Prostate gland (tissue), 2 donors: ENCODE measurements at regions not wholly inside any gene's neighbourhood (a gene's known extent, or its start where the extent isn't known, plus 50 kb on each side); places are given as distances from the start of the nearest gene placed in this dataset.

Experiments used
- CTCF ChIP-seq, 4 experiments: fragments of 200-600 bp in 2 of 4; fragments of 450-650 bp in 2 of 4; sonication (generic) in 2 of 4; IDR thresholded peaks; 1 replicate in 3 of 4; 2 replicates in 1 of 4; pipeline ENCODE4 v1.5.1; 2016 to 2019; ENCODE audit warnings: antibody characterized with exemption in 4 of 4, mild to moderate bottlenecking in 2 of 4, moderate library complexity in 2 of 4
- POLR2A ChIP-seq: fragments of 450-650 bp; IDR thresholded peaks from one replicate; pipeline ENCODE4 v1.6.1; 2016; ENCODE audit warnings: antibody characterized with exemption, mild to moderate bottlenecking

GRCh38 chr22:48376428-48376827 is 1451.2 kb downstream of the BRD1 start:
- TF ChIP-seq CTCF (IDR thresholded peaks at IDR 0.05) (no peak), POLR2A (no peak)
